OCI-LY7 (cell line): ENCODE measurements at regions not wholly inside any gene's neighbourhood (a gene's known extent, or its start where the extent isn't known, plus 50 kb on each side); places are given as distances from the start of the nearest gene placed in this dataset.

Experiments used
- BruUV-seq: library from RNA; stranded (reverse); fragments of 400-500 nt; replicated peaks from 2 replicates; lab custom pipeline; 2021; lab: Mats Ljungman, UMichigan
- CTCF ChIA-PET: fragments of 300-600 bp; sonication (Branson Sonifier 250); formaldehyde crosslinking; loops from one replicate; lab custom pipeline; 2022; ENCODE audit warnings: antibody characterized with exemption; ENCODE audit not compliant: unreplicated experiment; lab: Charles Lee
- POLR2A ChIA-PET: fragments of 300-600 bp; sonication (Branson Sonifier 250); formaldehyde crosslinking; loops from one replicate; lab custom pipeline; 2022; ENCODE audit warnings: antibody characterized with exemption; lab: Charles Lee
- DNase-seq: peaks from one replicate; pipeline ENCODE4 v3.0.0-alpha.2; 2015; ENCODE audit warnings: low spot score
- H2AFZ ChIP-seq: fragments of 200-600 bp; sonication (generic), shearing (Covaris generic); 2 replicates; pipeline ENCODE4 v1.6.1; 2014; ENCODE audit warnings: mild to moderate bottlenecking, antibody characterized with exemption, low read length, moderate library complexity
- H3K27ac ChIP-seq: fragments of 200-600 bp; sonication (generic); 2 replicates; pipeline ENCODE4 v1.5.1; 2014; ENCODE audit warnings: mixed run types, low read depth, mild to moderate bottlenecking, moderate library complexity, low read length, inconsistent platforms; ENCODE audit not compliant: poor library complexity, severe bottlenecking
- H3K36me3 ChIP-seq: fragments of 200-600 bp; sonication (generic); 2 replicates; pipeline ENCODE4 v1.6.1; 2014; ENCODE audit warnings: mild to moderate bottlenecking, antibody characterized with exemption, low read length, moderate library complexity, mixed read lengths; ENCODE audit not compliant: insufficient read depth
- H3K4me1 ChIP-seq: fragments of 200-600 bp; sonication (generic); 2 replicates; pipeline ENCODE4 v1.5.1; 2014; ENCODE audit warnings: mild to moderate bottlenecking, low read length; ENCODE audit not compliant: insufficient read depth, poor library complexity, severe bottlenecking
- H3K4me2 ChIP-seq: fragments of 200-600 bp; sonication (generic); 2 replicates; pipeline ENCODE4 v1.6.1; 2014; ENCODE audit warnings: mild to moderate bottlenecking, low read length
- H3K4me3 ChIP-seq: fragments of 200-600 bp; sonication (generic); 2 replicates; pipeline ENCODE4 v1.5.1; 2014; ENCODE audit warnings: mild to moderate bottlenecking, low read depth, low read length; ENCODE audit not compliant: poor library complexity, severe bottlenecking
- H3K79me2 ChIP-seq: fragments of 200-600 bp; sonication (generic); 2 replicates; pipeline ENCODE4 v1.6.1; 2016; ENCODE audit warnings: low read depth, mild to moderate bottlenecking, low read length, moderate library complexity, mixed read lengths; ENCODE audit not compliant: insufficient read depth
- H3K9me2 ChIP-seq: fragments of 200-600 bp; sonication (generic); 2 replicates; pipeline ENCODE4 v1.6.1; 2016; ENCODE audit warnings: mild to moderate bottlenecking, low read length, mixed read lengths; ENCODE audit not compliant: insufficient read depth
- H3K9me3 ChIP-seq: fragments of 200-600 bp; sonication (generic); 2 replicates; pipeline ENCODE4 v1.6.1; 2014; ENCODE audit warnings: mild to moderate bottlenecking, mixed run types, low read length, mixed read lengths
- H4K20me1 ChIP-seq: fragments of 200-600 bp; sonication (generic); 2 replicates; pipeline ENCODE4 v1.6.1; 2014; ENCODE audit warnings: mild to moderate bottlenecking, antibody characterized with exemption, low read length, moderate library complexity, mixed read lengths; ENCODE audit not compliant: insufficient read depth
- CTCF ChIP-seq: fragments of 200-600 bp; sonication (generic); conservative IDR thresholded peaks from 2 replicates; pipeline ENCODE4 v1.5.1; 2014; ENCODE audit warnings: mild to moderate bottlenecking, antibody characterized with exemption, low read length, moderate library complexity, mixed read lengths
- EZH2phosphoT487 ChIP-seq: fragments of 200-600 bp; sonication (generic); IDR thresholded peaks from 2 replicates; pipeline ENCODE4 v1.6.1; 2018; ENCODE audit warnings: low read depth, borderline replicate concordance, mild to moderate bottlenecking, mixed run types, antibody characterized with exemption, low read length, moderate library complexity, mixed read lengths
- intact Hi-C: fragments of 100-400 bp; cut with micrococcal nuclease; formaldehyde crosslinking; loops from one replicate; pipeline ENCODE4 v1.10.0; 2022; ENCODE audit not compliant: unreplicated experiment

DNA sequence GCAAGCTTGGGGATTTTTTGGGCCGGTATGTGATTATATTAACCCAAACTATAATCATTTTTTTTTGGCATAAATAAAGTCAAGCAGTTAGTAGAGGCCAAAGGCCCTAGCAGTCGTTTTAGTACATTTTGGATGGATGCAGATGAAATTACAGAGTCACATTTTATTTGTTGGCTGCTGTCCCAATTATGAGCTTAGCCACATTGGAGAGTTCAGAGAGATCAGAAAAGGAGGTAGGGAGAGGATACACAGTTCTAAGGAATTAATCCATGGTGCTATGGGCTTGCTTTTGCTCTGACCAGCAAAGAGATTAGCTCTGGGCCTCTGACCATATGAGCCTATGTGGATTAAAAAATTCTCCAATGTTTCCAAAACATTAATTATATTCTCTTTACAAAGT, 395.1 kb downstream of the RAPGEF2 start:
- Histone ChIP-seq H3K9me2 (no peaks in the 10 kb centered on the region), H3K4me1 (no peaks in the 10 kb centered on the region), H3K9me3 (no peaks in the 10 kb centered on the region), H4K20me1 (no peaks in the 10 kb centered on the region), H3K4me2 (no peak overlapping the region), H3K27ac (no peak overlapping the region), H3K36me3 (no peaks in the 10 kb centered on the region), H3K79me2 (no peaks in the 10 kb centered on the region), H2AFZ (no peak overlapping the region), H3K4me3 (no peak overlapping the region)
- BruUV-seq, result no TSS peak
- ChIA-PET CTCF (no interaction called here), POLR2A (interaction anchor here (0.7 kb wide), 1 partner anchor 802 kb away, joined by 3 read pairs; no protein-coding TSS in a partner anchor)
- intact Hi-C loops, result no loop called here
- TF ChIP-seq CTCF (no peak), EZH2phosphoT487 (no peak)
- no peak for DNase-seq

DNA sequence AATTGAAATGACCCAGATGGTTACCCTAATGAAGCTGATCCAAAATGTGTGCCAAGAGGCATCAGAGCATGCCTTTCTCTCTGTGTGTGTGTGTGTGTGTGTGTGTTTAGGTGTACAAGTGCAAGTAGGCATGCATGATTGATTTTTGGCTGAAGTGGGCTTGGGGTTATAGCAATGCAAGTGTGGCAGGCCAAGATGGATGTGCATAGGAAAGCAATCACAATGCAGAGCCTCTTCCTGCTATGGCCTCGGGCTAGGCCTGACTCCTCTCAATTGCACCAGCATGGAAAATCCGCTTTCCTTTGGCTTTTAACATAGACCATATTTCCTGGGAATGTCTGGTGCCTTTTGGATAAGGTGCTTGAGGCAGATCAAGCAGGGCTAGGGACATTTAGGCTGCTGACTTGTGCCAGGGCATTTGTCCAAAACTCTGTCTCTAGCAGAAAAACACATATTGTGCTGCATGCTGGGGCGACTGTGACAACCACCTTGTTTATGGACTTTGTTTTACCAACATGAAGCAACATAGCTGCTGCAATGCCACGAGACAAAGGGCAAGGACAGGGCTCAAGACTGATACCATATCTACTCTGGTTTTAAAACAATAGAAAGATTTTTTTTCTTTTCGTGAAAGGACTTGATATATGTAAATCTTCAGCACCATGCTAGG, 395.7 kb downstream of the RAPGEF2 start:
- Histone ChIP-seq H3K27ac (no peak overlapping the region), H3K4me3 (no peak overlapping the region), H3K79me2 (no peaks in the 10 kb centered on the region), H3K9me2 (no peaks in the 10 kb centered on the region), H3K36me3 (no peaks in the 10 kb centered on the region), H2AFZ (no peak overlapping the region), H3K9me3 (no peaks in the 10 kb centered on the region), H3K4me2 (no peak overlapping the region), H3K4me1 (no peaks in the 10 kb centered on the region), H4K20me1 (no peaks in the 10 kb centered on the region)
- CTCF ChIA-PET, result no interaction called here
- intact Hi-C loops, result no loop called here
- BruUV-seq, result no TSS peak
- TF ChIP-seq EZH2phosphoT487, result no peak
- no peak for TF ChIP-seq CTCF
- POLR2A ChIA-PET, result interaction anchor here (0.7 to 1.6 kb wide), 4 partner anchors 11 to 802 kb away, joined by 3 read pairs; no protein-coding TSS in a partner anchor
- DNase-seq, result no peak

DNA sequence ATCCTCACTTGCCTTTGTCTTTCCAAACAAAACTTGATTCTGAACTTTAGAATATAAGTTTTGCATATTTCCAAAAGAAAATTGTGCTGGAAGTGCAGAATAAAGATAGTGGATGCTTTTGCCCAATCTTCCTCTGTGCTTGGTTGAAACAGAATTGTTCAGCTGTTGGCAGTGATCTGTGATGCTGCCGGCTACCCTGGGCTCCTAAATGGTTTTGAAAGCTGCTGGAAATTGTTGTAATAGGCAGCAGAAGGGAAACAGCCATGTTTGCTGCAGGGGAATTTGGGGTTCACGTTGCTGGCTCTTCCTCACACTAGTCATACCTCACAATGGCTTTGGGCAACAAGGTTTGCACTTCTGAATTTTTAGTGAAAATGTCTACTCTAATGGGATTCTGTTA, 398.0 kb downstream of the RAPGEF2 start:
- Histone ChIP-seq H3K9me2 (no peaks in the 10 kb centered on the region), H3K36me3 (no peaks in the 10 kb centered on the region), H3K4me3 (no peak overlapping the region), H2AFZ (no peak overlapping the region), H3K4me2 (no peak overlapping the region), H4K20me1 (no peaks in the 10 kb centered on the region), H3K4me1 (no peaks in the 10 kb centered on the region), H3K27ac (no peak overlapping the region), H3K9me3 (no peaks in the 10 kb centered on the region), H3K79me2 (no peaks in the 10 kb centered on the region)
- BruUV-seq, result no TSS peak
- TF ChIP-seq CTCF (no peak), EZH2phosphoT487 (no peak)
- CTCF ChIA-PET, result no interaction called here
- DNase-seq, result no peak
- POLR2A ChIA-PET, result no interaction called here
- intact Hi-C loops, result no loop called here
